ENCODE measurements at regions not wholly inside any gene's neighbourhood (a gene's known extent, or its start where the extent isn't known, plus 50 kb on each side); places are given as distances from the start of the nearest gene placed in this dataset.

DNA sequence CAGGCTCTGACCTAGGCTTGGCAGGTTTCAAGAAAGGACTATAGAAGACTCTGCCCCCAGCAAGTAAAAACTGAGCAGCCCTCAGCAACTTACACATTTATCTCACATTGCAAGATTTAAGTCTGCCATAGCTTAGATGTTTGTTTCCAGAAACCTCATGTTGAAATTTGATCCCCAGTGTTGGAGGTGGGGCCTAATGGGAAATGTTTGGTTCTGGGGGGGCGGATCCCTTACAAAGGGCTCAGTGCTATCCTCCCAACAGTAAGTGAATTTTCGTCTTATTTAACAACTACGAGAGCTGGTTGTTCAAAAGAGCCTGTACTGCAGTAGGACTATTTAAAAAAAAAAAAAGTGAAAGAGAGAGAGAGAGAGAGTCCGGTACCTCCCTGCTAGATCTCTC is 125.2 kb upstream of the PROK2 start:
- dilution Hi-C loops (cut with MboI; ENCODE audit: extremely low pct_ligation_motif_present, low sequenced_read_pairs), result no loop called here

DNA sequence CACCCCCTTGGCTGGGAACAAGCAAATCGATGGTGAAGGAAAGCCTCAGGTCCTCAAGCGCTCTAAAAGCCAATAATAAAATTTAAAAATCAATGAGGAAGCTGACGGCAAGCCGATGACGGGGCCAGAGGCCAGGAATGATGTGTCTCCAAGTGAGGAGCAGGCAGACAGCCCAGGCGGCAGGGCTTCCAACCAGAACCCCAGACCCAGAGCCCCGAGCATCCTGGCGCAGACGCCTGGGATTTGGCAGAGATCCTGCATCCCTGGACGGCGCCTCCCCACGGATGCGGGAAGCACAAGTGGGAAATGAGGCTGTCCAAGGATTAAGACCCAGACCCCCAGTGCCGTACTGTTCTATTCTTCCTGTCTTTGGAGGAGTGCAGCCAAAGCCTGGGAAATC is 123.0 kb upstream of the PROK2 start:
- BruUV-seq (replicated peaks), result no TSS peak
- Histone ChIP-seq H3K4me1 (ENCODE audit: control insufficient read depth, extremely low read depth, insufficient read depth, low read length) (no peaks in the 10 kb centered on the region), H3K79me2 (ENCODE audit: control insufficient read depth, insufficient read depth, low read length) (no peaks in the 10 kb centered on the region), H3K36me3 (ENCODE audit: control insufficient read depth in 2 of 2, extremely low read depth in 1 of 2, insufficient read depth in 2 of 2, low read length in 2 of 2) (no peaks in the 10 kb centered on the region), H3K4me3 (replicated peaks in 1 of 3; ENCODE audit: insufficient read depth in 1 of 3, low read depth in 1 of 3, low read length in 3 of 3) (no peak overlapping the region), H3K27ac (ENCODE audit: insufficient read depth, low read depth, low read length) (no peak overlapping the region), H2AFZ (ENCODE audit: low read depth, low read length) (no peak overlapping the region), H3K9ac (replicated peaks; ENCODE audit: extremely low read depth, insufficient read depth, low read length) (no peak overlapping the region), H3K9me1 (replicated peaks; ENCODE audit: control insufficient read depth, extremely low read depth, insufficient read depth, low read length) (no peaks in the 10 kb centered on the region), H4K20me1 (replicated peaks; ENCODE audit: control insufficient read depth, extremely low read depth, insufficient read depth, low read length) (no peaks in the 10 kb centered on the region), H3K4me2 (ENCODE audit: insufficient read depth, low read length) (no peak overlapping the region), H3K9me3 (replicated peaks; ENCODE audit: control insufficient read depth, insufficient read depth, low read length) (no peaks in the 10 kb centered on the region), H3K27me3 (ENCODE audit: control insufficient read depth in 2 of 2, insufficient read depth in 2 of 2, low read length in 2 of 2) (no peaks in the 10 kb centered on the region)
- intact Hi-C loops (cut with micrococcal nuclease), result no loop called here
- CTCF ChIA-PET, result interaction anchor here (0.9 kb wide), 1 partner anchor 32 kb away, joined by 3 read pairs; no protein-coding TSS in a partner anchor
- DNase-seq (ENCODE audit: low read depth, low spot score), result no peak
- TF ChIP-seq POLR2A (IDR thresholded peaks at IDR 0.05; ENCODE audit: low read depth, low read length) (no peak), GATA2 (IDR thresholded peaks at IDR 0.05; ENCODE audit: insufficient read depth, insufficient read length, low read depth, low read length) (no peak), JUN (IDR thresholded peaks at IDR 0.05; ENCODE audit: borderline replicate concordance, insufficient read depth, insufficient read length, low read depth) (no peak), MYC (IDR thresholded peaks at IDR 0.05; ENCODE audit: low read depth, low read length) (no peak), EZH2 (IDR thresholded peaks at IDR 0.05; ENCODE audit: borderline replicate concordance, low read depth, low read length, severe bottlenecking) (no peak), FOS (IDR thresholded peaks at IDR 0.05; ENCODE audit: borderline replicate concordance, insufficient read depth, low read length) (no peak), POLR2AphosphoS5 (IDR thresholded peaks at IDR 0.05; ENCODE audit: insufficient read depth, low read depth, low read length) (no peak)
- TF ChIP-seq, protein P1, sequence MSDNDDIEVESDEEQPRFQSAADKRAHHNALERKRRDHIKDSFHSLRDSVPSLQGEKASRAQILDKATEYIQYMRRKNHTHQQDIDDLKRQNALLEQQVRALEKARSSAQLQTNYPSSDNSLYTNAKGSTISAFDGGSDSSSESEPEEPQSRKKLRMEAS (IDR thresholded peaks at IDR 0.05; ENCODE audit: insufficient read depth, insufficient read length), result no peak
- TF ChIP-seq, protein P2, sequence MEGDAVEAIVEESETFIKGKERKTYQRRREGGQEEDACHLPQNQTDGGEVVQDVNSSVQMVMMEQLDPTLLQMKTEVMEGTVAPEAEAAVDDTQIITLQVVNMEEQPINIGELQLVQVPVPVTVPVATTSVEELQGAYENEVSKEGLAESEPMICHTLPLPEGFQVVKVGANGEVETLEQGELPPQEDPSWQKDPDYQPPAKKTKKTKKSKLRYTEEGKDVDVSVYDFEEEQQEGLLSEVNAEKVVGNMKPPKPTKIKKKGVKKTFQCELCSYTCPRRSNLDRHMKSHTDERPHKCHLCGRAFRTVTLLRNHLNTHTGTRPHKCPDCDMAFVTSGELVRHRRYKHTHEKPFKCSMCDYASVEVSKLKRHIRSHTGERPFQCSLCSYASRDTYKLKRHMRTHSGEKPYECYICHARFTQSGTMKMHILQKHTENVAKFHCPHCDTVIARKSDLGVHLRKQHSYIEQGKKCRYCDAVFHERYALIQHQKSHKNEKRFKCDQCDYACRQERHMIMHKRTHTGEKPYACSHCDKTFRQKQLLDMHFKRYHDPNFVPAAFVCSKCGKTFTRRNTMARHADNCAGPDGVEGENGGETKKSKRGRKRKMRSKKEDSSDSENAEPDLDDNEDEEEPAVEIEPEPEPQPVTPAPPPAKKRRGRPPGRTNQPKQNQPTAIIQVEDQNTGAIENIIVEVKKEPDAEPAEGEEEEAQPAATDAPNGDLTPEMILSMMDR (IDR thresholded peaks at IDR 0.05; ENCODE audit: extremely low read depth in 1 of 2, insufficient read depth in 1 of 2, low read depth in 1 of 2, low read length in 2 of 2), result no peak
- FAIRE-seq, result no peak
- POLR2A ChIA-PET, result no interaction called here
- dilution Hi-C loops (cut with MboI; ENCODE audit: extremely low pct_ligation_motif_present, low sequenced_read_pairs), result no loop called here

More for the DNA sequence above, 125.2 kb upstream of the PROK2 start:
- CTCF ChIA-PET, result no interaction called here
- no peaks in the 10 kb centered on the region for H3K27me3 ChIP-seq (ENCODE audit: control insufficient read depth in 2 of 2, insufficient read depth in 2 of 2, low read length in 2 of 2)
- no peak overlapping the region for H3K4me3 ChIP-seq (replicated peaks in 1 of 3; ENCODE audit: insufficient read depth in 1 of 3, low read depth in 1 of 3, low read length in 3 of 3)
- H3K9ac ChIP-seq (replicated peaks; ENCODE audit: extremely low read depth, insufficient read depth, low read length), result no peak overlapping the region
- TF ChIP-seq POLR2AphosphoS5 (IDR thresholded peaks at IDR 0.05; ENCODE audit: insufficient read depth, low read depth, low read length) (no peak), POLR2A (IDR thresholded peaks at IDR 0.05; ENCODE audit: low read depth, low read length) (no peak), GATA2 (IDR thresholded peaks at IDR 0.05; ENCODE audit: insufficient read depth, insufficient read length, low read depth, low read length) (no peak), MYC (IDR thresholded peaks at IDR 0.05; ENCODE audit: low read depth, low read length) (no peak)
- TF ChIP-seq, protein P1 (IDR thresholded peaks at IDR 0.05; ENCODE audit: insufficient read depth, insufficient read length), result no peak
- no peaks in the 10 kb centered on the region for H3K79me2 ChIP-seq (ENCODE audit: control insufficient read depth, insufficient read depth, low read length)
- no peak overlapping the region for H3K27ac ChIP-seq (ENCODE audit: insufficient read depth, low read depth, low read length)
- no peaks in the 10 kb centered on the region for H3K4me1 ChIP-seq (ENCODE audit: control insufficient read depth, extremely low read depth, insufficient read depth, low read length)
- H4K20me1 ChIP-seq (replicated peaks; ENCODE audit: control insufficient read depth, extremely low read depth, insufficient read depth, low read length), result no peaks in the 10 kb centered on the region
- H3K9me1 ChIP-seq (replicated peaks; ENCODE audit: control insufficient read depth, extremely low read depth, insufficient read depth, low read length), result no peaks in the 10 kb centered on the region
- DNase-seq (ENCODE audit: low read depth, low spot score), result no peak
- no TSS peak for BruUV-seq (replicated peaks)
- intact Hi-C loops (cut with micrococcal nuclease), result no loop called here
- no peaks in the 10 kb centered on the region for H3K9me3 ChIP-seq (replicated peaks; ENCODE audit: control insufficient read depth, insufficient read depth, low read length)
- FAIRE-seq, result no peak
- POLR2A ChIA-PET, result no interaction called here
- no peak overlapping the region for H2AFZ ChIP-seq (ENCODE audit: low read depth, low read length)
- no peak overlapping the region for H3K4me2 ChIP-seq (ENCODE audit: insufficient read depth, low read length)
- H3K36me3 ChIP-seq (ENCODE audit: control insufficient read depth in 2 of 2, extremely low read depth in 1 of 2, insufficient read depth in 2 of 2, low read length in 2 of 2), result no peaks in the 10 kb centered on the region

Measured in endothelial cell of umbilical vein (primary cell).